K562 (cell line): ENCODE measurements at regions not wholly inside any gene's neighbourhood (a gene's known extent, or its start where the extent isn't known, plus 50 kb on each side); places are given as distances from the start of the nearest gene placed in this dataset.

ENCODE experiments used
- ATAC-seq: fragments of 200-7000 bp; cut with Tn5 transposase; 3 replicates; pipeline ENCODE4 v1.9.1; 2020; ENCODE audit warnings: moderate library complexity
- BruUV-seq: library from RNA; stranded (reverse); fragments of 400-500 nt; replicated peaks from 2 replicates; lab custom pipeline; 2021; lab: Mats Ljungman, UMichigan
- CTCF ChIA-PET: fragments of 300-600 bp; formaldehyde crosslinking; extraction: SDS; loops from one replicate; lab custom pipeline; 2021; ENCODE audit warnings: low intra/inter-chr PET ratio; lab: Yijun Ruan, JAX
- POLR2A ChIA-PET: fragments of 300-600, 350-650 bp; sonication (Branson Sonifier 250); formaldehyde crosslinking; extraction: SDS; loops from one replicate; lab custom pipeline; 2021; ENCODE audit warnings: antibody characterized with exemption, inconsistent platforms; lab: Yijun Ruan, JAX
- DNase-seq, 4 experiments: peaks; one replicate each; pipeline versions ENCODE4 v3.0.0 to v3.0.0-alpha.2; 2011 to 2018; ENCODE audit warnings: low spot score in 3 of 4, mixed read lengths in 3 of 4; ENCODE audit errors: extremely low read depth in 1 of 4
- FAIRE-seq: peaks from 2 replicates; lab custom pipeline; 2011; peaks lifted over from hg19 to GRCh38; lab: Jason Lieb, UNC
- H2AFZ ChIP-seq: 2 replicates; pipeline ENCODE4 v1.6.0; 2011; ENCODE audit warnings: low read depth, low read length, control low read depth, inconsistent platforms
- H3K27ac ChIP-seq: fragments of 200-600 bp; 3 replicates; pipeline ENCODE4 v1.8.0; 2011; ENCODE audit warnings: low read depth, mild to moderate bottlenecking, control low read depth, inconsistent platforms, low read length, moderate library complexity, mixed read lengths; ENCODE audit errors: extremely low read depth
- H3K27me3 ChIP-seq, 2 experiments: fragments of 300-600 bp in 1 of 2; 2 replicates in 1 of 2; 3 replicates in 1 of 2; pipeline versions ENCODE4 v1.6.0 to v1.8.0; 2011; ENCODE audit warnings: inconsistent platforms in 2 of 2, low read length in 2 of 2, mild to moderate bottlenecking in 1 of 2, mixed read lengths in 1 of 2, moderate library complexity in 1 of 2; ENCODE audit not compliant: control insufficient read depth in 2 of 2, insufficient read depth in 2 of 2
- H3K36me3 ChIP-seq: fragments of 300-600 bp; 3 replicates; pipeline ENCODE4 v1.8.0; 2011; ENCODE audit warnings: mild to moderate bottlenecking, low read length, inconsistent platforms; ENCODE audit not compliant: control insufficient read depth, insufficient read depth
- H3K4me1 ChIP-seq, 2 experiments: fragments of 200-600 bp in 1 of 2; replicated peaks in 1 of 2; 2 replicates in 1 of 2; 3 replicates in 1 of 2; pipeline versions ENCODE4 v1.5.1 to v1.8.0; 2011; ENCODE audit warnings: inconsistent platforms in 2 of 2, low read length in 2 of 2, mild to moderate bottlenecking in 1 of 2, mixed read lengths in 1 of 2, moderate library complexity in 1 of 2; ENCODE audit not compliant: control insufficient read depth in 2 of 2, insufficient read depth in 2 of 2
- H3K4me2 ChIP-seq: 2 replicates; pipeline ENCODE4 v1.6.1; 2011; ENCODE audit warnings: low read length, control low read depth, inconsistent platforms, mixed read lengths; ENCODE audit not compliant: insufficient read depth
- H3K4me3 ChIP-seq: fragments of 200-600 bp; sonication (generic), shearing (Covaris generic); 2 replicates; pipeline ENCODE4 v1.5.1; 2016; ENCODE audit warnings: control low read depth, inconsistent platforms
- H3K79me2 ChIP-seq: fragments of 200-600 bp; 3 replicates; pipeline ENCODE4 v1.8.0; 2011; ENCODE audit warnings: low read length, inconsistent platforms; ENCODE audit not compliant: control insufficient read depth, insufficient read depth
- H3K9ac ChIP-seq, 2 experiments: 2 replicates each; pipeline versions ENCODE4 v1.6.0 to v1.6.1; 2011; ENCODE audit warnings: low read depth in 2 of 2, low read length in 2 of 2, control low read depth in 1 of 2, inconsistent platforms in 1 of 2, mild to moderate bottlenecking in 1 of 2, mixed read lengths in 1 of 2; ENCODE audit not compliant: insufficient read depth in 1 of 2
- H3K9me1 ChIP-seq: one replicate; pipeline ENCODE4 v1.6.0; 2011; ENCODE audit warnings: inconsistent platforms, mild to moderate bottlenecking, low read length, moderate library complexity; ENCODE audit not compliant: control insufficient read depth, insufficient read depth
- H3K9me3 ChIP-seq: replicated peaks from 2 replicates; pipeline ENCODE4 v1.5.1; 2011; ENCODE audit warnings: low read depth, low read length, inconsistent platforms; ENCODE audit not compliant: control insufficient read depth, insufficient read depth
- H4K20me1 ChIP-seq: replicated peaks from 2 replicates; pipeline ENCODE4 v1.6.1; 2011; ENCODE audit warnings: low read length, inconsistent platforms, mixed read lengths; ENCODE audit not compliant: control insufficient read depth, insufficient read depth
- DMBX1 ChIP-seq: fragments of 250-450 bp; sonication (Bioruptor Pico); IDR thresholded peaks from 2 replicates; pipeline ENCODE4 v1.8.0; 2022; ENCODE audit warnings: inconsistent platforms, mild to moderate bottlenecking, moderate library complexity, borderline replicate concordance
- NR1H2 ChIP-seq: sonication (generic); formaldehyde crosslinking; IDR thresholded peaks from 2 replicates; pipeline ENCODE4 v1.4.0; 2020; ENCODE audit warnings: mild to moderate bottlenecking, missing genetic modification reagents
- ZKSCAN1 ChIP-seq: fragments of 150-350 bp; IDR thresholded peaks from 2 replicates; pipeline ENCODE4 v1.6.1; 2016; ENCODE audit warnings: low read depth, low read length
- ZNF668 ChIP-seq: fragments of 250-450 bp; sonication (Bioruptor Pico); IDR thresholded peaks from 2 replicates; pipeline ENCODE4 v1.8.0; 2022; ENCODE audit warnings: mild to moderate bottlenecking, inconsistent platforms
- WGBS: fragments of 100-300 bp; shearing (Covaris generic); methylation state at CpG from one replicate; pipeline ENCODE4 v1.1.6; 2016; ENCODE audit warnings: low coverage, mixed read lengths; ENCODE audit not compliant: insufficient coverage; ENCODE audit errors: missing lambda C conversion rate; 5-methylcytosine and 5-hydroxymethylcytosine counted together
- in situ Hi-C: fragments of 300-500 bp; cut with MboI; formaldehyde crosslinking; loops from 4 replicates; pipeline ENCODE4 v1.15.0; 2018; ENCODE audit warnings: inconsistent platforms, mixed read lengths
- intact Hi-C: fragments of 100-400 bp; cut with micrococcal nuclease; formaldehyde crosslinking; loops from 2 replicates; pipeline ENCODE4 v1.14.2; 2022
- TF ChIP-seq, protein P1 (sequence below), 2 experiments: fragments of 450-650 bp in 1 of 2; sonication (generic) in 1 of 2; formaldehyde crosslinking in 1 of 2; IDR thresholded peaks in 1 of 2; conservative IDR thresholded peaks in 1 of 2; 2 replicates each; pipeline versions ENCODE4 v1.6.1 to v1.8.1; 2016 to 2023; ENCODE audit warnings: mild to moderate bottlenecking in 2 of 2, moderate library complexity in 2 of 2, inconsistent platforms in 1 of 2, missing genetic modification reagents in 1 of 2

DNA sequence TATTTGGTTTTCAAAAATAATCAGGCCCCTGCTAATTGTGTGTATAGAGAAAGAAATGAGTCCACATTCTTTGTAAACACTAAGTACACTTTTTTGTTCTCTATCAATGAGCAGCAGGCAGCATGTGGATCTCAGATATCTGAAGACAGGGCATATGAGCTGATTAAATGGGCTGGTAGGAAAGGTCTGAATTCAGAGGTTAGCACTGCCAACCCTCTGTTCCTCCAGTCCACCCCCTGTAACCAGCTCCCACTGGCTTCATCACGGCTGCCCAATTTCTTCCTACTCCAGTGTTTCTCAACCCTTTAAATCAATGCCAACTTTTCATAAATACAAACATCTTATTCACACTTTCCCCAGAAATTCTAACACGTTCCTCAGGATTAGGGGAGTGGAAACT is 128.5 kb downstream of the TPBG start:
- Histone ChIP-seq H3K9ac (no peak overlapping the region), H3K79me2 (no peaks in the 10 kb centered on the region), H3K27me3 (no peaks in the 10 kb centered on the region), H3K4me2 (no peak overlapping the region), H2AFZ (no peak overlapping the region), H3K9me1 (no peaks in the 10 kb centered on the region), H4K20me1 (no peaks in the 10 kb centered on the region), H3K4me3 (no peak overlapping the region), H3K4me1 (no peaks in the 10 kb centered on the region), H3K36me3 (no peaks in the 10 kb centered on the region), H3K27ac (no peak overlapping the region), H3K9me3 (no peaks in the 10 kb centered on the region)
- intact Hi-C loops (no loop called here), in situ Hi-C loops (no loop called here)
- DNase-seq (no peak), FAIRE-seq (no peak), ATAC-seq (no peak)
- ChIA-PET CTCF (no interaction called here), POLR2A (no interaction called here)
- BruUV-seq, result no TSS peak
- 3% methylated on average over 2 of the region's 2 CpGs for WGBS
- no peak for TF ChIP-seq NR1H2 (CRISPR knock-in tag)

DNA sequence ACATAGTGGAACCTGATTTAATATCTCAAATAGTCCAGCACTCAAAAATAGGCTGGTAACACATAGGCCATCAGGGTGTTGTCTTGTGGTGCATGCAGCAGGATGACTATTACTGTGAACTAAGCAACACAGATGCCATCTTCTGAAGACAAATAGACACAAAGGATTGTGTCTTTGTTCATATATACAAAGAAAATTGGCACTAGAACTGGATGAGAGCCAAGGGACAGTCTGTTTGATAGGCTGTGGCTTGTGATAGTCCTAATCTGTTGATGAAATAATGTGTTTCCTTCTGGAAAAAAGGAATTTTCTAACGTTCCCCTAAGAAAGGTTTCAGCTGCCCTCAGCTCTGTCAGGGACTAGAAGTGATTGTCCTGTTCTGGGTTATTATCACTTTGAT is 129.8 kb downstream of the TPBG start:
- no peaks in the 10 kb centered on the region for H3K79me2 ChIP-seq
- H4K20me1 ChIP-seq, result no peaks in the 10 kb centered on the region
- no TSS peak for BruUV-seq
- H3K27ac ChIP-seq, result no peak overlapping the region
- ChIA-PET POLR2A (no interaction called here), CTCF (no interaction called here)
- H3K36me3 ChIP-seq, result no peaks in the 10 kb centered on the region
- DNase-seq (no peak), FAIRE-seq (no peak), ATAC-seq (no peak)
- TF ChIP-seq ZKSCAN1, result no peak
- no peak for TF ChIP-seq DMBX1 (CRISPR knock-in tag)
- TF ChIP-seq ZNF668 (CRISPR knock-in tag), result no peak
- TF ChIP-seq, protein P1, sequence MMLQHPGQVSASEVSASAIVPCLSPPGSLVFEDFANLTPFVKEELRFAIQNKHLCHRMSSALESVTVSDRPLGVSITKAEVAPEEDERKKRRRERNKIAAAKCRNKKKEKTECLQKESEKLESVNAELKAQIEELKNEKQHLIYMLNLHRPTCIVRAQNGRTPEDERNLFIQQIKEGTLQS (IDR thresholded peaks at IDR 0.05), result no peak
- TF ChIP-seq, protein P1 (CRISPR knock-in tag; conservative IDR thresholded peaks at IDR 0.05), result no peak
- no peaks in the 10 kb centered on the region for H3K4me1 ChIP-seq
- no peaks in the 10 kb centered on the region for H3K27me3 ChIP-seq
- H3K9ac ChIP-seq, result no peak overlapping the region
- H3K9me3 ChIP-seq, result no peaks in the 10 kb centered on the region
- no peak overlapping the region for H2AFZ ChIP-seq
- H3K4me2 ChIP-seq, result no peak overlapping the region
- intact Hi-C loops, result no loop called here
- no peak overlapping the region for H3K4me3 ChIP-seq
- in situ Hi-C loops, result no loop called here
- WGBS, result 7% methylated on average over 1 of the region's 1 CpG
- H3K9me1 ChIP-seq, result no peaks in the 10 kb centered on the region
